ENCODE measurements at regions not wholly inside any gene's neighbourhood (a gene's known extent, or its start where the extent isn't known, plus 50 kb on each side); places are given as distances from the start of the nearest gene placed in this dataset.
A peak's percentile ranks its signal among the peaks of the same experiment; 100 is the strongest.

DNA sequence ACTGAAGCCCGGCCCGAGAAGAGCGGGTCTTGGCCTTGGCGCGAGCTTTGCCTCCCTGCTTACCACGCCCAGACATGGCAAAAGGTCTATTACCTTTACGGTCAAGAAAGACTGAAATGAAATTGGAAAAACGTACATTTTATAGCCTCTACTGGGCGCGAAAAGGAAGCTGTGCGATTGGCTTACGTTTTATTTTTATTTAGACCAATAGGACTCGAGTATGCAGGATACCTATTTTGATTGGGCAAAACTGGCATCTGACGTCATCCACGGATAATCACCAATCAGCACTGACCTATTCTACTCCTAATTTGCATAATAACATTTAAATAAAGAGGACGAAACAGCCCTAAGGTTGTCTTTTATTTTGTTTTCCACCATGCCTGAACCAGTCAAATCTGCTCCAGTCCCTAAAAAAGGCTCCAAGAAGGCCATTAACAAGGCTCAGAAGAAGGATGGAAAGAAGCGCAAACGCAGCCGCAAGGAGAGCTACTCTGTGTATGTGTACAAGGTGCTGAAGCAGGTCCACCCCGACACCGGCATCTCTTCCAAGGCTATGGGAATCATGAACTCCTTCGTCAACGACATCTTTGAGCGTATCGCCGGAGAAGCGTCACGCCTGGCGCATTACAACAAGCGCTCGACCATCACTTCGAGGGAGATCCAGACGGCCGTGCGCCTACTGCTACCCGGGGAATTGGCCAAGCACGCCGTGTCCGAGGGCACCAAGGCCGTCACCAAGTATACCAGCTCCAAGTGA, 97.4 kb downstream of the OR2B2 start:
- TF ChIP-seq TCF4 (CRISPR knock-in tag; IDR thresholded peaks at IDR 0.05; ENCODE audit: borderline replicate concordance) (no peak), ZNF70 (CRISPR knock-in tag; IDR thresholded peaks at IDR 0.05) (no peak), TOX (CRISPR knock-in tag; IDR thresholded peaks at IDR 0.05; ENCODE audit: borderline replicate concordance) (no peak), OSR1 (CRISPR knock-in tag; IDR thresholded peaks at IDR 0.05) (no peak), ISL1 (CRISPR knock-in tag; IDR thresholded peaks at IDR 0.05) (no peak), ARNTL (CRISPR knock-in tag; IDR thresholded peaks at IDR 0.05; ENCODE audit: borderline replicate concordance, low read depth) (no peak), ZC3H10 (CRISPR knock-in tag; IDR thresholded peaks at IDR 0.05) (no peak), ZNF565 (CRISPR knock-in tag; conservative IDR thresholded peaks at IDR 0.05; ENCODE audit: low read depth) (no peak), PPARA (CRISPR knock-in tag; IDR thresholded peaks at IDR 0.05; ENCODE audit: borderline replicate concordance) (no peak), CSDC2 (CRISPR knock-in tag; IDR thresholded peaks at IDR 0.05) (no peak), ESRRG (CRISPR knock-in tag; IDR thresholded peaks at IDR 0.05) (no peak), SNAI2 (CRISPR knock-in tag; IDR thresholded peaks at IDR 0.05) (no peak), ZFP30 (CRISPR knock-in tag; IDR thresholded peaks at IDR 0.05) (no peak), RARB (CRISPR knock-in tag; IDR thresholded peaks at IDR 0.05) (no peak), ZFP3 (CRISPR knock-in tag; IDR thresholded peaks at IDR 0.05) (no peak)
- TF ChIP-seq, protein P1, sequence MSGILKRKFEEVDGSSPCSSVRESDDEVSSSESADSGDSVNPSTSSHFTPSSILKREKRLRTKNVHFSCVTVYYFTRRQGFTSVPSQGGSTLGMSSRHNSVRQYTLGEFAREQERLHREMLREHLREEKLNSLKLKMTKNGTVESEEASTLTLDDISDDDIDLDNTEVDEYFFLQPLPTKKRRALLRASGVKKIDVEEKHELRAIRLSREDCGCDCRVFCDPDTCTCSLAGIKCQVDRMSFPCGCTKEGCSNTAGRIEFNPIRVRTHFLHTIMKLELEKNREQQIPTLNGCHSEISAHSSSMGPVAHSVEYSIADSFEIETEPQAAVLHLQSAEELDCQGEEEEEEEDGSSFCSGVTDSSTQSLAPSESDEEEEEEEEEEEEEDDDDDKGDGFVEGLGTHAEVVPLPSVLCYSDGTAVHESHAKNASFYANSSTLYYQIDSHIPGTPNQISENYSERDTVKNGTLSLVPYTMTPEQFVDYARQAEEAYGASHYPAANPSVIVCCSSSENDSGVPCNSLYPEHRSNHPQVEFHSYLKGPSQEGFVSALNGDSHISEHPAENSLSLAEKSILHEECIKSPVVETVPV (CRISPR knock-in tag; IDR thresholded peaks at IDR 0.05), result no peak
- TF ChIP-seq, protein P2, sequence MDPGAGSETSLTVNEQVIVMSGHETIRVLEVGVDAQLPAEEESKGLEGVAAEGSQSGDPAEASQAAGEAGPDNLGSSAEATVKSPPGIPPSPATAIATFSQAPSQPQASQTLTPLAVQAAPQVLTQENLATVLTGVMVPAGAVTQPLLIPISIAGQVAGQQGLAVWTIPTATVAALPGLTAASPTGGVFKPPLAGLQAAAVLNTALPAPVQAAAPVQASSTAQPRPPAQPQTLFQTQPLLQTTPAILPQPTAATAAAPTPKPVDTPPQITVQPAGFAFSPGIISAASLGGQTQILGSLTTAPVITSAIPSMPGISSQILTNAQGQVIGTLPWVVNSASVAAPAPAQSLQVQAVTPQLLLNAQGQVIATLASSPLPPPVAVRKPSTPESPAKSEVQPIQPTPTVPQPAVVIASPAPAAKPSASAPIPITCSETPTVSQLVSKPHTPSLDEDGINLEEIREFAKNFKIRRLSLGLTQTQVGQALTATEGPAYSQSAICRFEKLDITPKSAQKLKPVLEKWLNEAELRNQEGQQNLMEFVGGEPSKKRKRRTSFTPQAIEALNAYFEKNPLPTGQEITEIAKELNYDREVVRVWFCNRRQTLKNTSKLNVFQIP (CRISPR knock-in tag; IDR thresholded peaks at IDR 0.05; ENCODE audit: borderline replicate concordance, low read depth), result no peak
- TF ChIP-seq, protein P3, sequence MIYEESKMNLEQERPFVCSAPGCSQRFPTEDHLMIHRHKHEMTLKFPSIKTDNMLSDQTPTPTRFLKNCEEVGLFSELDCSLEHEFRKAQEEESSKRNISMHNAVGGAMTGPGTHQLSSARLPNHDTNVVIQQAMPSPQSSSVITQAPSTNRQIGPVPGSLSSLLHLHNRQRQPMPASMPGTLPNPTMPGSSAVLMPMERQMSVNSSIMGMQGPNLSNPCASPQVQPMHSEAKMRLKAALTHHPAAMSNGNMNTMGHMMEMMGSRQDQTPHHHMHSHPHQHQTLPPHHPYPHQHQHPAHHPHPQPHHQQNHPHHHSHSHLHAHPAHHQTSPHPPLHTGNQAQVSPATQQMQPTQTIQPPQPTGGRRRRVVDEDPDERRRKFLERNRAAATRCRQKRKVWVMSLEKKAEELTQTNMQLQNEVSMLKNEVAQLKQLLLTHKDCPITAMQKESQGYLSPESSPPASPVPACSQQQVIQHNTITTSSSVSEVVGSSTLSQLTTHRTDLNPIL (CRISPR knock-in tag; IDR thresholded peaks at IDR 0.05; ENCODE audit: low read depth), result no peak
- ATAC-seq, result peak; percentile 70

DNA sequence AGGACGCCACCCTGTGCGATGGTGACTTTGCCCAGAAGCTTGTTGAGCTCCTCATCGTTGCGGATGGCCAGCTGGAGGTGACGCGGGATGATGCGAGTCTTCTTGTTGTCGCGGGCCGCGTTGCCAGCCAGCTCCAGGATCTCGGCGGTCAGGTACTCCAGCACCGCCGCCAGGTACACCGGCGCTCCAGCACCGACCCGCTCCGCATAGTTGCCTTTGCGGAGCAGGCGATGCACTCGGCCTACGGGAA, 97.9 kb downstream of the OR2B2 start:
- ATAC-seq, result peak; percentile 15

DNA sequence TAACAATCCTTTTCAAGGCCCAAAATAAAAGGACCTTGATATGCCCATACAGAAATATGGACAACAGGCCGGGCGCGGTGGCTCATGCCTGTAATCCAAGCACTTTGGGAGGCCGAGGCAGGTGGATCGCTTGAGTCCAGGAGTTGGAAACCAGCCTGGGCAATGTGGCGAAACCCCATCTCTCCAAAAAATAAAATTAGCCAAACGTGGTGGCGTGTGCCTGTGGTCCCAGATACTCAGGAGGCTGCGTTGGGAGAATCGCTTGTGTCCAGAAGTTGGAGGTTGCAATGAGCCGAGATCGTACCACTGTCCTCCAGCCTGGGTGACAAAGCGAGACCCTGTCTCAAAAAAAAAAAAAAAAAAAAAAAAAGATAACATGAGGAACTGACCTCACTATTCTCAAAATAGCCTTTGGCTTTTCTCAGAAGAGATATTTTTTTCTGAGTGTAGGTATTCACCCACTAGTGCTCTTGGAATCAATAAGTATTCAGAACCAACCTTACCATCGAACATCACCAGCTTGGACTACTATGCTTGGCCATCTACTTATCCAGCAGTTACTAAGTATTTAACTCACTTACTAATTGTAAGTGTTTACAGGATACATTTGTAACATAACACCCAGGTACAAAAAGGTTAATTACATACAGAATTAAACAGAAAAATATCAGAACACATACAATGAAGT, 99.2 kb downstream of the OR2B2 start:
- ATAC-seq, result no peak
- TF ChIP-seq ISL1 (CRISPR knock-in tag; IDR thresholded peaks at IDR 0.05) (no peak), TCF4 (CRISPR knock-in tag; IDR thresholded peaks at IDR 0.05; ENCODE audit: borderline replicate concordance) (no peak), ESRRG (CRISPR knock-in tag; IDR thresholded peaks at IDR 0.05) (no peak), ZNF565 (CRISPR knock-in tag; conservative IDR thresholded peaks at IDR 0.05; ENCODE audit: low read depth) (no peak), ZFP30 (CRISPR knock-in tag; IDR thresholded peaks at IDR 0.05) (no peak), ZC3H10 (CRISPR knock-in tag; IDR thresholded peaks at IDR 0.05) (no peak), ZFP3 (CRISPR knock-in tag; IDR thresholded peaks at IDR 0.05) (no peak), ZNF70 (CRISPR knock-in tag; IDR thresholded peaks at IDR 0.05) (no peak), TOX (CRISPR knock-in tag; IDR thresholded peaks at IDR 0.05; ENCODE audit: borderline replicate concordance) (no peak), ZNF8 (CRISPR knock-in tag; IDR thresholded peaks at IDR 0.05) (no peak)
- TF ChIP-seq, protein P3 (CRISPR knock-in tag; IDR thresholded peaks at IDR 0.05; ENCODE audit: low read depth), result no peak
- TF ChIP-seq, protein P4, sequence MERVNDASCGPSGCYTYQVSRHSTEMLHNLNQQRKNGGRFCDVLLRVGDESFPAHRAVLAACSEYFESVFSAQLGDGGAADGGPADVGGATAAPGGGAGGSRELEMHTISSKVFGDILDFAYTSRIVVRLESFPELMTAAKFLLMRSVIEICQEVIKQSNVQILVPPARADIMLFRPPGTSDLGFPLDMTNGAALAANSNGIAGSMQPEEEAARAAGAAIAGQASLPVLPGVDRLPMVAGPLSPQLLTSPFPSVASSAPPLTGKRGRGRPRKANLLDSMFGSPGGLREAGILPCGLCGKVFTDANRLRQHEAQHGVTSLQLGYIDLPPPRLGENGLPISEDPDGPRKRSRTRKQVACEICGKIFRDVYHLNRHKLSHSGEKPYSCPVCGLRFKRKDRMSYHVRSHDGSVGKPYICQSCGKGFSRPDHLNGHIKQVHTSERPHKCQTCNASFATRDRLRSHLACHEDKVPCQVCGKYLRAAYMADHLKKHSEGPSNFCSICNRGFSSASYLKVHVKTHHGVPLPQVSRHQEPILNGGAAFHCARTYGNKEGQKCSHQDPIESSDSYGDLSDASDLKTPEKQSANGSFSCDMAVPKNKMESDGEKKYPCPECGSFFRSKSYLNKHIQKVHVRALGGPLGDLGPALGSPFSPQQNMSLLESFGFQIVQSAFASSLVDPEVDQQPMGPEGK (CRISPR knock-in tag; IDR thresholded peaks at IDR 0.05; ENCODE audit: borderline replicate concordance), result no peak
- TF ChIP-seq, protein P1 (CRISPR knock-in tag; IDR thresholded peaks at IDR 0.05), result no peak
